Heart right ventricle (tissue), 16 donors: ENCODE measurements at regions not wholly inside any gene's neighbourhood (a gene's known extent, or its start where the extent isn't known, plus 50 kb on each side); places are given as distances from the start of the nearest gene placed in this dataset.

Experiments used
- ATAC-seq, 8 donors: fragments of 200-7000 bp; cut with Tn5 transposase; one replicate each; pipeline ENCODE4 v1.9.1; 2020; ENCODE audit warnings: mild to moderate bottlenecking in 8 of 8, moderate library complexity in 8 of 8, moderate number of reproducible peaks in 1 of 8
- DNase-seq, 2 donors: peaks; one replicate each; pipeline ENCODE4 v3.0.0-alpha.2; 2020
- H3K27ac ChIP-seq, 10 donors: fragments of 200-600 bp; sonication (generic) in 2 of 10; one replicate each; pipeline versions ENCODE4 v1.5.0 to v1.8.0; 2020 to 2022; ENCODE audit warnings: mild to moderate bottlenecking in 3 of 10
- H3K27me3 ChIP-seq, 7 donors: fragments of 200-600 bp; one replicate each; pipeline ENCODE4 v1.8.0; 2021 to 2022; ENCODE audit warnings: mild to moderate bottlenecking in 2 of 7
- H3K36me3 ChIP-seq, 9 donors: fragments of 200-600 bp; sonication (generic) in 1 of 9; one replicate each; pipeline versions ENCODE4 v1.5.0 to v1.8.0; 2020 to 2022; ENCODE audit warnings: mild to moderate bottlenecking in 2 of 9
- H3K4me1 ChIP-seq, 9 donors: fragments of 200-600 bp; sonication (generic) in 1 of 9; one replicate each; pipeline versions ENCODE4 v1.5.0 to v1.8.0; 2020 to 2022; ENCODE audit warnings: mild to moderate bottlenecking in 4 of 9
- H3K4me3 ChIP-seq, 10 donors: fragments of 200-600 bp; sonication (generic) in 2 of 10; one replicate each; pipeline versions ENCODE4 v1.5.0 to v1.8.0; 2020 to 2022; ENCODE audit warnings: mild to moderate bottlenecking in 7 of 10, moderate library complexity in 2 of 10
- H3K9me3 ChIP-seq, 11 donors: fragments of 200-600 bp in 10 of 11; sonication (generic) in 2 of 11; one replicate each; pipeline versions ENCODE4 v1.5.0 to v1.8.0; 2013 to 2022; ENCODE audit warnings: mild to moderate bottlenecking in 2 of 11, control low read depth in 1 of 11, moderate library complexity in 1 of 11
- WGBS, 2 donors: extraction: QIAGEN DNeasy Blood & Tissue Kit; methylation state at CpG; one replicate each; pipeline ENCODE4 v1.1.7; 2013; ENCODE audit warnings: inconsistent platforms in 1 of 2; 5-methylcytosine and 5-hydroxymethylcytosine counted together
- intact Hi-C, 10 donors: fragments of 100-400 bp; cut with DNase I; formaldehyde crosslinking; loops; one replicate each; pipeline versions ENCODE4 v1.11.1 to v1.14.2; 2022
- TF ChIP-seq, protein P1 (sequence below), 9 donors: fragments of 200-600 bp; sonication (generic) in 2 of 9; IDR thresholded peaks; one replicate each; pipeline versions ENCODE4 v1.5.0 to v1.8.0; 2021 to 2022; ENCODE audit warnings: antibody characterized with exemption in 9 of 9, mild to moderate bottlenecking in 5 of 9, moderate library complexity in 1 of 9
- donor health status: Arrhythmogenic right ventricular cardiomyopathy.
- donor health status: ischemic (EF 13 %, LVEDD 7.1; RV severe dilation, severe dysfunction).
- donor health status: healthy with polysubstance abuse.
- donor health status: DM: no; HTN: yes; CAD: no.
- donor health status: DM: no; HTN: no; CAD: no.
- donor health status: ischemic (EF 25% LVEDD 6.9; RV normal size, moderate dysfunction).
- donor health status: ischemic (EF 25% LVEDD 5.7; RV mildly dilated, moderate dysfunction).
- donor health status: healthy.
- donor health status: DM: yes; HTN: yes; CAD: no.
- donor health status: Ischemic cardiomyopathy.
- donor health status: ischemic (EF 35%, LVEDD 5.7; RV mildly dilated, moderate dysfunction).
- donor health status: nonischemic (EF 11% LVEDD 7.7; RV severe dilation, severe dysfunction).
- donor health status: DM: yes; HTN: yes; CAD: no.
- donor health status: PGD.
- donor health status: ischemic (EF 29% LVEDD 5.4; RV normal size, mild dysfunction).
- donor health status: nonischemic (EF 23%, LVEDD 6.1; RV moderate dilation, normal function).

DNA sequence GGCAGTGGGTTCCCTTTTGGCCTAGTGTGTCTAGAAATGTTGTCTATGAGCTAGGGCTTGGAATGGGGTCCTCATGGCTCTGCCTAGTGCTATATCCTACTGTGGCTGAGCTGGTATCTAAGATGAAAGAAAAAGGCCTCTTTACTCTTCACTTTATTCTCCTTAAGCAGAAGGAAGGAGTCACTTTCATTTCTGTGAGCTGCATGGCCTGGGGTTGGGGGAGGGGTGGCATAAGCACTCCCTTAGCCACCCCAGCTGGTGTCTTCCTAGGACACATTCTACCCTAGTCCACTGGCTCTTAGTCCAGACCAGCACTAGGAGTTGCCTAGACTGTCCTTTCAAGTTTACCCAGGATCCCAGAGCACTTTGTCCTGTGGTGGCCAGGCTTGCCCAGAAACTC is 1148.9 kb upstream of the CNTN5 start:
- Histone ChIP-seq H3K4me1 (no peaks in the 10 kb centered on the region), H3K9me3 (peaks cover 0 to 42% (median 4%) of the 10 kb centered on the region in 11 donors), H3K4me3 (no peak overlapping the region), H3K36me3 (no peaks in the 10 kb centered on the region), H3K27me3 (no peaks in the 10 kb centered on the region), H3K27ac (no peak overlapping the region)
- ATAC-seq = no peak
- intact Hi-C loops = no loop called here
- no peak for DNase-seq
- TF ChIP-seq, protein P1, sequence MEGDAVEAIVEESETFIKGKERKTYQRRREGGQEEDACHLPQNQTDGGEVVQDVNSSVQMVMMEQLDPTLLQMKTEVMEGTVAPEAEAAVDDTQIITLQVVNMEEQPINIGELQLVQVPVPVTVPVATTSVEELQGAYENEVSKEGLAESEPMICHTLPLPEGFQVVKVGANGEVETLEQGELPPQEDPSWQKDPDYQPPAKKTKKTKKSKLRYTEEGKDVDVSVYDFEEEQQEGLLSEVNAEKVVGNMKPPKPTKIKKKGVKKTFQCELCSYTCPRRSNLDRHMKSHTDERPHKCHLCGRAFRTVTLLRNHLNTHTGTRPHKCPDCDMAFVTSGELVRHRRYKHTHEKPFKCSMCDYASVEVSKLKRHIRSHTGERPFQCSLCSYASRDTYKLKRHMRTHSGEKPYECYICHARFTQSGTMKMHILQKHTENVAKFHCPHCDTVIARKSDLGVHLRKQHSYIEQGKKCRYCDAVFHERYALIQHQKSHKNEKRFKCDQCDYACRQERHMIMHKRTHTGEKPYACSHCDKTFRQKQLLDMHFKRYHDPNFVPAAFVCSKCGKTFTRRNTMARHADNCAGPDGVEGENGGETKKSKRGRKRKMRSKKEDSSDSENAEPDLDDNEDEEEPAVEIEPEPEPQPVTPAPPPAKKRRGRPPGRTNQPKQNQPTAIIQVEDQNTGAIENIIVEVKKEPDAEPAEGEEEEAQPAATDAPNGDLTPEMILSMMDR (IDR thresholded peaks at IDR 0.05) = no peak

GRCh38 chr11:97880209-97880608 is 1140.5 kb upstream of the CNTN5 start:
- intact Hi-C loops = no loop called here
- DNase-seq = no peak
- no peak overlapping the region for H3K27ac ChIP-seq
- H3K4me3 ChIP-seq = no peak overlapping the region
- no peak for ATAC-seq
- H3K27me3 ChIP-seq = no peaks in the 10 kb centered on the region
- H3K9me3 ChIP-seq = peaks cover 0 to 15% (median 0%) of the 10 kb centered on the region in 11 donors
- H3K4me1 ChIP-seq = no peaks in the 10 kb centered on the region
- TF ChIP-seq, protein P1 (IDR thresholded peaks at IDR 0.05) = no peak
- no peaks in the 10 kb centered on the region for H3K36me3 ChIP-seq

DNA sequence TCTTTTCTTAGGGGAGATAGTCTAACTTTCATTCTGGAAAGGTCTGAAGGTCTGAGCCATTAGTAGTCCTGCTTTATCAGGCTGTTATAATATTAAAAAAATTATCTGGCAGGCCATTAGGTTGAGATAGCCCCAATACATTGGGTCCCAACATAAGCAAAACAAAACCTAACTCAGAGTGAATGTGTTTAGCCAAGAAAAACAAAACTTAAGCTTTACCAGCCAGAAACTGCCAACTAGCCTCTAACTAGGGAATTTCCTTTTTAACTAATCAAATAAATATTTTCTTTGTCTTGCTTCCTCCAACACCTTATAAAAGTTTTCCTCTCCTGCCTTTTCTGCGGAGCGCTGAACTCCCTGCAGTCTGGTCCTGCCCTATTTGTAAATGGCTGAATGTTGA is 1137.7 kb upstream of the CNTN5 start:
- DNase-seq (no peak), ATAC-seq (no peak)
- H3K36me3 ChIP-seq = no peaks in the 10 kb centered on the region
- no peak overlapping the region for H3K27ac ChIP-seq
- intact Hi-C loops = no loop called here
- H3K27me3 ChIP-seq = no peaks in the 10 kb centered on the region
- TF ChIP-seq, protein P1 (IDR thresholded peaks at IDR 0.05) = no peak
- 73 to 80% methylated on average over 2 of the region's 2 CpGs for WGBS, 2 donors
- H3K4me3 ChIP-seq = no peak overlapping the region
- H3K9me3 ChIP-seq = peaks cover 0 to 15% (median 0%) of the 10 kb centered on the region in 11 donors
- H3K4me1 ChIP-seq = no peaks in the 10 kb centered on the region

DNA sequence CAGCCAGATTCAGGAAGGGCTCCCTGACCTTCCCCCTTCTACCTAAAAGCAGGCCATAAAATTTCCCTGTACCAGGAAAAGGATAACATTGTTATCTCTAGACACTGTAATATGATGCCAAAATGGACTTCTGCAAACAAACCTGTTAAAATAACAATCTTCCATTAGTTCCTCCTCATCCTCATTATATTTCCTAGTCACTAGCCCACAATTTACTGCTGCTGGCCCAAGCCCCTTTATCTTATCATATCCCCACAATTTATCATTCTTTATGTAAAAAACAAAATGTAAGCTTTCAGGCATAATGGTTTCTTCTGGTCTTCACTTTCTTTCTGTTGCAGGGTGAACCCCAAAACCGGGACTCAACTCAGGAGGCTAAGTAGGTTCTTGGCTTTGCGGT is 1132.1 kb upstream of the CNTN5 start:
- Histone ChIP-seq H3K4me1 (no peaks in the 10 kb centered on the region), H3K27ac (no peak overlapping the region), H3K9me3 (no peaks in the 10 kb centered on the region), H3K27me3 (no peaks in the 10 kb centered on the region), H3K36me3 (no peaks in the 10 kb centered on the region), H3K4me3 (no peak overlapping the region)
- TF ChIP-seq, protein P1 (IDR thresholded peaks at IDR 0.05) = no peak
- DNase-seq (no peak), ATAC-seq (no peak)
- intact Hi-C loops = no loop called here
- WGBS, 2 donors = 94 to 96% methylated on average over 2 of the region's 2 CpGs

GRCh38 chr11:97890466-97890865 is 1130.3 kb upstream of the CNTN5 start:
- no peak overlapping the region for H3K27ac ChIP-seq
- no peak for DNase-seq
- WGBS, 2 donors = 73 to 78% methylated on average over 1 of the region's 1 CpG
- ATAC-seq = no peak
- no peaks in the 10 kb centered on the region for H3K36me3 ChIP-seq
- H3K4me3 ChIP-seq = no peak overlapping the region
- no peaks in the 10 kb centered on the region for H3K9me3 ChIP-seq
- H3K27me3 ChIP-seq = no peaks in the 10 kb centered on the region
- H3K4me1 ChIP-seq = no peaks in the 10 kb centered on the region
- TF ChIP-seq, protein P1 (IDR thresholded peaks at IDR 0.05) = no peak
- intact Hi-C loops = no loop called here
